GM12891 (cell line): ENCODE measurements at regions not wholly inside any gene's neighbourhood (a gene's known extent, or its start where the extent isn't known, plus 50 kb on each side); places are given as distances from the start of the nearest gene placed in this dataset.

Experiments
- DNase-seq: peaks from one replicate; pipeline ENCODE4 v3.0.0; 2011; ENCODE audit warnings: low spot score; ENCODE audit not compliant: insufficient read length
- FAIRE-seq: peaks from 2 replicates; lab custom pipeline; 2011; peaks lifted over from hg19 to GRCh38; lab: Jason Lieb, UNC
- PAX5 ChIP-seq: IDR thresholded peaks from 2 replicates; pipeline ENCODE4 v1.6.1; 2011; ENCODE audit warnings: low read length, moderate library complexity, mild to moderate bottlenecking; ENCODE audit not compliant: insufficient read depth, severe bottlenecking
- POLR2A ChIP-seq: IDR thresholded peaks from 2 replicates; pipeline ENCODE4 v1.6.1; 2011; ENCODE audit warnings: low read depth, low read length, control low read depth
- POLR2AphosphoS5 ChIP-seq: IDR thresholded peaks from 2 replicates; pipeline ENCODE4 v1.6.1; 2011; ENCODE audit warnings: low read depth, low read length, control low read depth
- POU2F2 ChIP-seq: IDR thresholded peaks from 2 replicates; pipeline ENCODE4 v1.6.1; 2011; ENCODE audit warnings: low read depth, mild to moderate bottlenecking, control low read depth, low read length, moderate library complexity
- SPI1 ChIP-seq: IDR thresholded peaks from 2 replicates; pipeline ENCODE4 v1.6.1; 2011; ENCODE audit warnings: low read depth, low read length, control low read depth
- TAF1 ChIP-seq: IDR thresholded peaks from 2 replicates; pipeline ENCODE4 v1.6.1; 2011; ENCODE audit warnings: low read depth, low read length, control low read depth

DNA sequence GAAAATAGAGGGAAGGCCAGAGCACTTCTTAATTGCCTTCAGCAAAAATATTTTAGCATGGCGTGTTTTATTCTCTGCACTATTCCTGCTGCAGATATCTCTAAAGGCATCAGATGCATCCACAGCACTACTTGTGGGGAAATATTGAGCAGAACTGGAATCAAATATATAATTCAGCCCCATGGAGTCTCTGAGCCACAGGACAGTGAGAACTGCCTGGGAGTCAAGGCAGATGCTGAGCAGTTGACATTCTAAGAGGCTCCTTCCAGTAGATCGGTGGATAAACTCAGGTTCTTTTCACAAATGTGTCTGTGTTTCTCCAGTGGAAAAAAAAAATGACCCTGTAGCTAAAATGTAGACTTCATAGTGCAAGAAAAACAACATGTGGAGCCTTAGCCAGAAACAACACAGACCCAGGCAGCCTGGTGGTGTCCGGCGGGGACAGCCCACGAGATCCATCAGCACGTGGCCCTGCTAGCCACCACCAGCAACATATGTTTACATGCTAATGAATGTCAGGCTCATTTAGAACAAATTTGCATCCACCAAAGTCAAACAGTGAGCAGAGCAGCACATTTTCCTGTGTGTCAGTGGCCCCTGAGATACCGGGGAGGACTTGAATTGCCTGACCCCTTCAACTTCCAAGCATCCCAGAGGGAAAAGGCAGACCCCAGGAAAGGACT lies 123.3 kb upstream of the PFKP start:
- TF ChIP-seq TAF1 = no peak
- TF ChIP-seq POU2F2 = no peak
- TF ChIP-seq SPI1 = no peak
- no peak for TF ChIP-seq POLR2A
- TF ChIP-seq POLR2AphosphoS5 = no peak
- no peak for TF ChIP-seq PAX5
- FAIRE-seq = no peak

DNA sequence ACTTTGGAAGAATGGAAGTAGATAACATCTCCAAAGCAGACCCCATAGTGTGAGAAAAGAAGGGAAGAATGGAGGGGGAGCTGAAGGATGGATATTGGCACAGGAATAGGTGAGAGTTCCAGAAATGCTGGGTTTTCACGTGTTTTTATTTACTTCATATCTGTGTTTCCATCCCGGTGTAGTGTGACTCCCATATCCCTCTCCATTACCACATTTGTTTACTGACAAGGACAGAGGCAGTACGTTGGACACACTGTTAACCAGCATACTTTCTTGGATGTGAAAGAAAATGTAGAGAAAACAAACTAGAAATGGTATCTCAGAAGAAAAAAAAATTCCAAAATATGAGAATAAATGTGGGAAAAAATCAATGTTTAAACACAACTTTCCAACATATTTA lies 124.4 kb upstream of the PFKP start:
- DNase-seq = no peak
- FAIRE-seq = no peak
- TF ChIP-seq PAX5 (no peak), POLR2A (no peak), POLR2AphosphoS5 (no peak), SPI1 (no peak), TAF1 (no peak), POU2F2 (no peak)

More for the DNA sequence above, 123.3 kb upstream of the PFKP start:
- DNase-seq = no peak

DNA sequence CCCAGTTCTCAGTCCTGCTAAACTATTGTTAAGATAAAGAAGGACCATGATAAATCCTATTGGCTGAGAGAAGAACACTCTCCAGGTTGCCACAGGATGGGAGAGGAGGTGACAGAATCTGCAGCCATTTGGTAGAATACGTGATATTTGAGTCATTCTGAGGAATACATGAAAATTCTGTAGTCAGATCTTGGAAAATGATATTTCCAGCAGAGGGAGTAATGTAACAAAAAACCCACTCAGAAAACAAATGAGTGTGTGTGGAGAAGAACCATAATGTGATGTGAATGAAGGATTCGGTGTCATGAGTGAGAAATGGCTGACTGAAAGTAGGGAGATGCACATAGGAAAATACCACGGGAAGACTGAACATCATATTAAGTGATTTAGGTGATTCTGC lies 128.5 kb upstream of the PFKP start:
- TF ChIP-seq POLR2A (no peak), PAX5 (no peak), TAF1 (no peak), POU2F2 (no peak), POLR2AphosphoS5 (no peak), SPI1 (no peak)
- DNase-seq (no peak), FAIRE-seq (no peak)

DNA sequence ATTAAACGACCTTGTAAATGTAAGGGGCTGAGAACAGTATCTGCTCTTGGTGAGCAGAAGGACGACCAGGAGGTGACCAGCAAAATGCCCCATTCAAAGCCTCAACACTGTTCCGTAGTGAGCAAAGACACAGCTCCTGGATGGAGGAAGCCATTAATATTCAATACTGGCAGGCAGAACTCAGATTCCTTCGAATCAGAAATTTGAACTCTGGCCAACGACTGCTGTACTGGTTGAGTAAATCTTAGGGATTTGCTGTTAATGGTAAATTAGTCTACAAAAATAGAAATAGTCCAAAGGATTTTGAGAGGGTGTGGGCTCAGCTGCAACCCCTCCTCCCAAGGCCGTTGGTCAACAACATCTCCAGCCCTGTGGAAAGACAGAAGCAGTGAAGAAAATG lies 130.5 kb upstream of the PFKP start:
- DNase-seq = no peak
- no peak for TF ChIP-seq POLR2AphosphoS5
- TF ChIP-seq POU2F2 = no peak
- TF ChIP-seq PAX5 = no peak
- no peak for TF ChIP-seq POLR2A
- TF ChIP-seq SPI1 = no peak
- no peak for TF ChIP-seq TAF1
- FAIRE-seq = no peak

DNA sequence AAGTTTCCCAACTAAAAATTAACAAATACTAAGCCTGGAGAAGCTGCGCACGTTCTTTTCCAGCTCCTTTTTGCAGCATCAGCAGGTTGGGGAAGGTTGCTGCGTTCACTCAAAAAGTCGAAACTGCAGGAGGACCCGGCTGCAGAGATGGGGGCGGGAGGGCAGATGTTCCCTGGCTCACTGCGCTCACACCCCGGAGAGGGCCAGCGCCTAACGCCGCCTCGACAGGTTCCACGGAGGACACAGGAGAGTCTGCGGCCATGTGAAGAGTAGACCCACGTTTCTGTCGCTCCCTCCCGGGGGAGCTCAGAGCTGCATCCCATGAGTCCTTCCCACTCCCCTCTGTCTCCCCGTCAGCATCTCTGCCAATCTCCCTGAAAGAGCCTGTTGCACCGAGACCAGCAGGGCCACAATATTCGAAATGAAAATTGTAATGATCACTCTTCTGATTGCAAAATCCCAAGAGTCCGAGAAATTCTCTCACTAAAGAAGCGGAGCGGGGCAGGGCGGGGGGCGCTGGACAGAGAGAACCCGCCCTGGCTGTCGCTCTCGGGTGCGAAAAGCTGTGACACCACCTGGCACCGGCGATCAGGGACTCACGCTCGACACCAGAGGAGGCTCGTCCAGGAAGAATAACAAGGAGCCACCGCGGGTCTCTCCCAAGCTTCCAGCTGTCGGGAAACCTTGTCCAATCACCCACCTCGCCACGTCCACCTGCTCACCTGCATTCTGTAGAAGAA lies 131.5 kb upstream of the PFKP start:
- FAIRE-seq (no peak), DNase-seq (no peak)
- no peak for TF ChIP-seq POU2F2
- no peak for TF ChIP-seq TAF1
- no peak for TF ChIP-seq PAX5
- TF ChIP-seq SPI1 = no peak
- no peak for TF ChIP-seq POLR2A
- TF ChIP-seq POLR2AphosphoS5 = no peak

DNA sequence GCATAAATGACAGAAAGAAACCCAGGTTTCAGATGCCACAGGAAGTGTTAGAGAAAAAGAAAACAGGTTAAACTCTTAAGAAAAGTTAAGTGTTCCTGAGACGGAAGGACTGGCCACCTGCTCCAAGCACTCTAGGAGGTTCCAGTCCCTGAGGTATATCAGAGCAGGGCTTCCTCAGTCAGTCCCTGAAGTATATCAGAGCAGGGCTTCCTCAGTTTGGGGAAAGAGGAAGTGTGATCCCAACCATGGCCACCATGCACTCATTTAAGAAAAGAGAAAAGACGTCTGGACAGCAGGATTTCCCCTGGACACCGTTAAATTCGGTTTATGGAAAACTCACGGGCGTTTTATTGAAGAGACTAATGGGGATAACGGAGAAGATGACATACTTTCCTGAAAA lies 133.4 kb upstream of the PFKP start:
- DNase-seq (no peak), FAIRE-seq (no peak)
- no peak for TF ChIP-seq TAF1
- TF ChIP-seq SPI1 = peak; percentile 63
- TF ChIP-seq POU2F2 = no peak
- no peak for TF ChIP-seq POLR2AphosphoS5
- TF ChIP-seq PAX5 = no peak
- TF ChIP-seq POLR2A = no peak

DNA sequence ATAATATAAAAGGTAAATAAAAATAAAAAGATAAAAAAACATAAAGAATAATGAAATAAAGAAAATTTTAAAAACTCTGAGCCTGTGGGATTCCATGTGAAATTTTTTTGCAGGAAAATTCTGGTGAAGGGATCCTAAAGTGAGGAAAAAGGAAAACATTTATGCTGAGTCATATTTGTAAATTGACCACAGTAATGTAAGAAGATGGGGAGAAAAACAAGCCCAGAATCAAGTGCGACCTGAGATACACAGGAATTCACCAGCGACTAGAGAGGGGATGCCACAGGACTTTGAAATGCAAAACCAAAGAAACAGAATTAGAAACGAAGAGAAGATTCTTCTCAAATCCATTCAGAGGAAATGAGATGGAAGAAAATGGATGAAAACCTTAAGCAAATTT lies 133.8 kb upstream of the PFKP start:
- no peak for DNase-seq
- TF ChIP-seq POLR2AphosphoS5 = no peak
- TF ChIP-seq POU2F2 = no peak
- TF ChIP-seq PAX5 = no peak
- no peak for TF ChIP-seq SPI1
- TF ChIP-seq POLR2A = no peak
- no peak for TF ChIP-seq TAF1
- FAIRE-seq = no peak

DNA sequence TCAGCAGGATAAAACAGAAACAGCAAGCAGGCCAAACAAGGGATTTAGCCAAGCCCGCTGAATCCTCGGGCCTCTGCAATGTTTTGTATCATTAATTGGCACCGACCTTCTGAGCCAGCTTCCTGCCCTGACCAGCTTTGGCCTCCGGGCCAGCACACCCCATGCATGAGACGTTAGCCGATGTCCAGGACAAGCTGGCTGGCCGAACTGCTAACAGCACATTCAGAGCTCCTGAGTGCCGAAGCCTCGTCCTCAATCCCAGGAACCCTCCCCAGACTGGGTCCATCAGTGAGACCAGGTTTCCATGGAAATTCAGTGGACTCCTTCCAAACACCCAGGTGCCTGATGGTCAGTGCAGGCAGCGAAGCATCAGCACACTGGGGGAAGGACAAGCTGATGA lies 134.3 kb upstream of the PFKP start:
- no peak for TF ChIP-seq POU2F2
- DNase-seq = no peak
- no peak for FAIRE-seq

DNA sequence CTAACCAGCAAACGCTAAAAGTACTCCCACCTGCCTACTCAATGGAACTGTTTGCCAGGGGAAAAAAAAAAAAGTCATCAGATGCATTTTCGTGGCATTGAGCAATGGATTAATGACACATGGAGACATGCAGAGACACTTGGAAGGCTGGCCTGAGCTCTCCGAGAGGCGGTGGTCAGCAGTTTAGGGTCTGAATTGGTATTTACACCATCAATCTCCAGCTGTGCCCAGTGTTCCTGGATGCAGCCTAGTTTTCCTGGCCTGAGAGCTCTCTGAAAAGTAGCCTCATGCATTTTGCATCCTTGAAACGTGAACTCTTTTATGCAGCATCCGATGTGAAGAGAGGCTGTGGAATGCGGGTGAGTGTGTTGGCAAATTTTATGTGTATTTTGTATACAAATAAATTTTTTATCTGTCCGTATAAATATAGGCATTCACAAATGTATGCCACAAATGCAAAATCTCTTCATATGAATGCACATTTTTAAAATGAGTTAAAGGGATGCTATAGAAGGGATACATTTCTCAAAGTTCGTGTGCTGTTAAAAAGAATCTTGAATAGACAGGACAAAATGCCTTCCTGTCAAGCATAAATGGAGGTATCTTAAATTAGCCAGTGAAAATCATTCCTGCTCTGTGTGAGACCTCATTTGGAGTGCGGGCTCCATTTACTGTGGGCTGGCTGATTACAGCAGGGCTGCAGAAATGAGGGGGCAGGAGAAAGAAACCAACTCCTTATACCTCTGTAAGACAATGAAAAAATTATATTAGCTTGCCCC lies 137.7 kb upstream of the PFKP start:
- no peak for FAIRE-seq
- DNase-seq = no peak
- TF ChIP-seq POU2F2 = no peak
- no peak for TF ChIP-seq SPI1
- no peak for TF ChIP-seq POLR2AphosphoS5
- TF ChIP-seq PAX5 = no peak
- no peak for TF ChIP-seq POLR2A
- TF ChIP-seq TAF1 = no peak
